ENCODE measurements at regions not wholly inside any gene's neighbourhood (a gene's known extent, or its start where the extent isn't known, plus 50 kb on each side); places are given as distances from the start of the nearest gene placed in this dataset.

- TF ChIP-seq TAF1 (IDR thresholded peaks at IDR 0.05; ENCODE audit: borderline replicate concordance, low read depth, low read length) (no peak), POLR2A (IDR thresholded peaks at IDR 0.05; ENCODE audit: low read depth, low read length) (no peak), POLR2AphosphoS5 (IDR thresholded peaks at IDR 0.05; ENCODE audit: low read depth, low read length) (no peak)
Measured at GRCh38 chr2:210961249-210961648, 404.9 kb downstream of the CPS1 start.

Measured in GM12892 (cell line).